ENCODE measurements at regions not wholly inside any gene's neighbourhood (a gene's known extent, or its start where the extent isn't known, plus 50 kb on each side); places are given as distances from the start of the nearest gene placed in this dataset.
"Not testable (repeated sequence)": the region's sequence is repeated elsewhere in the genome, so short reads cannot be mapped to it uniquely, and the experiment has no call there.

DNA sequence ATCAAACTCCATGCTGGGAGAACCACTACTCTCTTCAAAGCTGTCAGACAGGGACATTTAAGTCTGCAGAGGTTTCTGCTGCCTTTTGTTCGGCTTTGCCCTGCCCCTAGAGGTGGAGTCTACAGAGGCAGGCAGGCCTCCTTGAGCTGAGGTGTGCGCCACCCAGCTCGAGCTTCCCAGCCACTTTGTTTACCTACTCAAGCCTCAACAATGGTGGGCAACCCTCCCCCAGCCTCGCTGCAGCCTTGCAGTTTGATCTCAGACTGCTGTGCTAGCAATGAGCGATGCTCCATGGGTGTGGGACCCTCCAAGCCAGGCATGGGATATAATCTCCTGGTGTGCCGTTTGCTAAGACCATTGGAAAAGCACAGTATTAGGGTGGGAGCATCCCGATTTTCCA, 185.3 kb downstream of the COX18 start:
- TF ChIP-seq, protein P1, sequence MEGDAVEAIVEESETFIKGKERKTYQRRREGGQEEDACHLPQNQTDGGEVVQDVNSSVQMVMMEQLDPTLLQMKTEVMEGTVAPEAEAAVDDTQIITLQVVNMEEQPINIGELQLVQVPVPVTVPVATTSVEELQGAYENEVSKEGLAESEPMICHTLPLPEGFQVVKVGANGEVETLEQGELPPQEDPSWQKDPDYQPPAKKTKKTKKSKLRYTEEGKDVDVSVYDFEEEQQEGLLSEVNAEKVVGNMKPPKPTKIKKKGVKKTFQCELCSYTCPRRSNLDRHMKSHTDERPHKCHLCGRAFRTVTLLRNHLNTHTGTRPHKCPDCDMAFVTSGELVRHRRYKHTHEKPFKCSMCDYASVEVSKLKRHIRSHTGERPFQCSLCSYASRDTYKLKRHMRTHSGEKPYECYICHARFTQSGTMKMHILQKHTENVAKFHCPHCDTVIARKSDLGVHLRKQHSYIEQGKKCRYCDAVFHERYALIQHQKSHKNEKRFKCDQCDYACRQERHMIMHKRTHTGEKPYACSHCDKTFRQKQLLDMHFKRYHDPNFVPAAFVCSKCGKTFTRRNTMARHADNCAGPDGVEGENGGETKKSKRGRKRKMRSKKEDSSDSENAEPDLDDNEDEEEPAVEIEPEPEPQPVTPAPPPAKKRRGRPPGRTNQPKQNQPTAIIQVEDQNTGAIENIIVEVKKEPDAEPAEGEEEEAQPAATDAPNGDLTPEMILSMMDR (IDR thresholded peaks at IDR 0.05 in 2 of 3, conservative IDR thresholded peaks at IDR 0.05 in 1 of 3; ENCODE audit: borderline replicate concordance in 1 of 3, insufficient read depth in 1 of 3, low read depth in 2 of 3, low read length in 2 of 3), result not testable (repeated sequence)
- TF ChIP-seq RAD21 (IDR thresholded peaks at IDR 0.05; ENCODE audit: low read depth); POLR2A (IDR thresholded peaks at IDR 0.05; ENCODE audit: borderline replicate concordance, extremely low read depth, insufficient read depth, insufficient read length); ZNF274 (IDR thresholded peaks at IDR 0.05; ENCODE audit: low read depth, low read length); EZH2 (IDR thresholded peaks at IDR 0.05); ELF1 (IDR thresholded peaks at IDR 0.05; ENCODE audit: borderline replicate concordance, low read depth): not testable (repeated sequence)
- TF ChIP-seq, protein P2, sequence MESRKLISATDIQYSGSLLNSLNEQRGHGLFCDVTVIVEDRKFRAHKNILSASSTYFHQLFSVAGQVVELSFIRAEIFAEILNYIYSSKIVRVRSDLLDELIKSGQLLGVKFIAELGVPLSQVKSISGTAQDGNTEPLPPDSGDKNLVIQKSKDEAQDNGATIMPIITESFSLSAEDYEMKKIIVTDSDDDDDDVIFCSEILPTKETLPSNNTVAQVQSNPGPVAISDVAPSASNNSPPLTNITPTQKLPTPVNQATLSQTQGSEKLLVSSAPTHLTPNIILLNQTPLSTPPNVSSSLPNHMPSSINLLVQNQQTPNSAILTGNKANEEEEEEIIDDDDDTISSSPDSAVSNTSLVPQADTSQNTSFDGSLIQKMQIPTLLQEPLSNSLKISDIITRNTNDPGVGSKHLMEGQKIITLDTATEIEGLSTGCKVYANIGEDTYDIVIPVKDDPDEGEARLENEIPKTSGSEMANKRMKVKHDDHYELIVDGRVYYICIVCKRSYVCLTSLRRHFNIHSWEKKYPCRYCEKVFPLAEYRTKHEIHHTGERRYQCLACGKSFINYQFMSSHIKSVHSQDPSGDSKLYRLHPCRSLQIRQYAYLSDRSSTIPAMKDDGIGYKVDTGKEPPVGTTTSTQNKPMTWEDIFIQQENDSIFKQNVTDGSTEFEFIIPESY (IDR thresholded peaks at IDR 0.05; ENCODE audit: extremely low read depth, insufficient replicate concordance, low read length), result not testable (repeated sequence)
- TF ChIP-seq, protein P3, sequence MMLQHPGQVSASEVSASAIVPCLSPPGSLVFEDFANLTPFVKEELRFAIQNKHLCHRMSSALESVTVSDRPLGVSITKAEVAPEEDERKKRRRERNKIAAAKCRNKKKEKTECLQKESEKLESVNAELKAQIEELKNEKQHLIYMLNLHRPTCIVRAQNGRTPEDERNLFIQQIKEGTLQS (IDR thresholded peaks at IDR 0.05), result not testable (repeated sequence)

All from HCT116 (cell line).